Liver (tissue), 3 donors: ENCODE measurements at regions not wholly inside any gene's neighbourhood (a gene's known extent, or its start where the extent isn't known, plus 50 kb on each side); places are given as distances from the start of the nearest gene placed in this dataset.

Experiments
- ATF3 ChIP-seq: IDR thresholded peaks from 2 replicates; pipeline ENCODE4 v1.6.1; 2016; ENCODE audit warnings: antibody characterized with exemption
- FOXA1 ChIP-seq: IDR thresholded peaks from 2 replicates; pipeline ENCODE4 v1.6.1; 2016; ENCODE audit warnings: antibody characterized with exemption
- GABPA ChIP-seq, 2 donors: IDR thresholded peaks in 1 of 2; conservative IDR thresholded peaks in 1 of 2; 2 replicates each; pipeline ENCODE4 v1.6.1; 2016; ENCODE audit warnings: antibody characterized with exemption in 2 of 2, mild to moderate bottlenecking in 1 of 2, moderate library complexity in 1 of 2
- JUND ChIP-seq, 2 donors: IDR thresholded peaks; 2 replicates each; pipeline ENCODE4 v1.6.1; 2016; ENCODE audit warnings: antibody characterized with exemption in 2 of 2
- NR2F2 ChIP-seq: IDR thresholded peaks from 2 replicates; pipeline ENCODE4 v1.6.1; 2016; ENCODE audit warnings: antibody characterized with exemption
- SP1 ChIP-seq: IDR thresholded peaks from 2 replicates; pipeline ENCODE4 v1.6.1; 2018; ENCODE audit warnings: antibody characterized with exemption, mild to moderate bottlenecking
- YY1 ChIP-seq: IDR thresholded peaks from 2 replicates; pipeline ENCODE4 v1.6.1; 2016; ENCODE audit warnings: antibody characterized with exemption, mild to moderate bottlenecking
- TF ChIP-seq, protein P1 (sequence below): fragments of 150-350 bp; IDR thresholded peaks from 2 replicates; pipeline ENCODE4 v1.5.1; 2017; ENCODE audit warnings: improper control_type of control experiment, low read depth, low read length; ENCODE audit not compliant: missing input control
- TF ChIP-seq, protein P2 (sequence below): IDR thresholded peaks from 2 replicates; pipeline ENCODE4 v1.6.1; 2016; ENCODE audit warnings: antibody characterized with exemption, mild to moderate bottlenecking
- TF ChIP-seq, protein P3 (sequence below): IDR thresholded peaks from 2 replicates; pipeline ENCODE4 v1.6.1; 2016; ENCODE audit warnings: antibody characterized with exemption
- donor health status: healthy.
- donor health status: healthy.

DNA sequence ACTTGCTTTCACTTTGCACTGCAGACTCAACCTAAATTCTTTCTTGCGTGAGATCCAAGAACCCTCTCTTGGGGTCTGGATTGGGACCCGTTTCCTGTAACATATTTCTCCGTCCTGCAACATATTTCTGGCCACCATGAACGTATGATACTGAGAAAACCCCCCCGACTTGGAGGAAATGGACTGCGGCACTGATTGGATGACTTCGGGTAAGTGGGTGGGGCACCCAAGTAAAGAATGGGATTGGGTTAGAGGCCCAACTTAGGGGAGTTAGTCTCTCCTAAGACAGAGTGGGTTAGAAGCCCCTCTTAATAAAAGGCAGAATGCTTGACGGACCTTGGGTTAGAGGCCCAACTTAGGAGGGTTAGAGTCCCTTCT, 690.4 kb downstream of the UQCRFS1 start:
- TF ChIP-seq, protein P1, sequence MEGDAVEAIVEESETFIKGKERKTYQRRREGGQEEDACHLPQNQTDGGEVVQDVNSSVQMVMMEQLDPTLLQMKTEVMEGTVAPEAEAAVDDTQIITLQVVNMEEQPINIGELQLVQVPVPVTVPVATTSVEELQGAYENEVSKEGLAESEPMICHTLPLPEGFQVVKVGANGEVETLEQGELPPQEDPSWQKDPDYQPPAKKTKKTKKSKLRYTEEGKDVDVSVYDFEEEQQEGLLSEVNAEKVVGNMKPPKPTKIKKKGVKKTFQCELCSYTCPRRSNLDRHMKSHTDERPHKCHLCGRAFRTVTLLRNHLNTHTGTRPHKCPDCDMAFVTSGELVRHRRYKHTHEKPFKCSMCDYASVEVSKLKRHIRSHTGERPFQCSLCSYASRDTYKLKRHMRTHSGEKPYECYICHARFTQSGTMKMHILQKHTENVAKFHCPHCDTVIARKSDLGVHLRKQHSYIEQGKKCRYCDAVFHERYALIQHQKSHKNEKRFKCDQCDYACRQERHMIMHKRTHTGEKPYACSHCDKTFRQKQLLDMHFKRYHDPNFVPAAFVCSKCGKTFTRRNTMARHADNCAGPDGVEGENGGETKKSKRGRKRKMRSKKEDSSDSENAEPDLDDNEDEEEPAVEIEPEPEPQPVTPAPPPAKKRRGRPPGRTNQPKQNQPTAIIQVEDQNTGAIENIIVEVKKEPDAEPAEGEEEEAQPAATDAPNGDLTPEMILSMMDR = no peak
- no peak for TF ChIP-seq YY1
- TF ChIP-seq, protein P2, sequence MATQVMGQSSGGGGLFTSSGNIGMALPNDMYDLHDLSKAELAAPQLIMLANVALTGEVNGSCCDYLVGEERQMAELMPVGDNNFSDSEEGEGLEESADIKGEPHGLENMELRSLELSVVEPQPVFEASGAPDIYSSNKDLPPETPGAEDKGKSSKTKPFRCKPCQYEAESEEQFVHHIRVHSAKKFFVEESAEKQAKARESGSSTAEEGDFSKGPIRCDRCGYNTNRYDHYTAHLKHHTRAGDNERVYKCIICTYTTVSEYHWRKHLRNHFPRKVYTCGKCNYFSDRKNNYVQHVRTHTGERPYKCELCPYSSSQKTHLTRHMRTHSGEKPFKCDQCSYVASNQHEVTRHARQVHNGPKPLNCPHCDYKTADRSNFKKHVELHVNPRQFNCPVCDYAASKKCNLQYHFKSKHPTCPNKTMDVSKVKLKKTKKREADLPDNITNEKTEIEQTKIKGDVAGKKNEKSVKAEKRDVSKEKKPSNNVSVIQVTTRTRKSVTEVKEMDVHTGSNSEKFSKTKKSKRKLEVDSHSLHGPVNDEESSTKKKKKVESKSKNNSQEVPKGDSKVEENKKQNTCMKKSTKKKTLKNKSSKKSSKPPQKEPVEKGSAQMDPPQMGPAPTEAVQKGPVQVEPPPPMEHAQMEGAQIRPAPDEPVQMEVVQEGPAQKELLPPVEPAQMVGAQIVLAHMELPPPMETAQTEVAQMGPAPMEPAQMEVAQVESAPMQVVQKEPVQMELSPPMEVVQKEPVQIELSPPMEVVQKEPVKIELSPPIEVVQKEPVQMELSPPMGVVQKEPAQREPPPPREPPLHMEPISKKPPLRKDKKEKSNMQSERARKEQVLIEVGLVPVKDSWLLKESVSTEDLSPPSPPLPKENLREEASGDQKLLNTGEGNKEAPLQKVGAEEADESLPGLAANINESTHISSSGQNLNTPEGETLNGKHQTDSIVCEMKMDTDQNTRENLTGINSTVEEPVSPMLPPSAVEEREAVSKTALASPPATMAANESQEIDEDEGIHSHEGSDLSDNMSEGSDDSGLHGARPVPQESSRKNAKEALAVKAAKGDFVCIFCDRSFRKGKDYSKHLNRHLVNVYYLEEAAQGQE = no peak
- no peak for TF ChIP-seq NR2F2
- TF ChIP-seq FOXA1 = no peak
- no peak for TF ChIP-seq ATF3
- no peak for TF ChIP-seq JUND (IDR thresholded peaks at IDR 0.05)
- TF ChIP-seq, protein P3, sequence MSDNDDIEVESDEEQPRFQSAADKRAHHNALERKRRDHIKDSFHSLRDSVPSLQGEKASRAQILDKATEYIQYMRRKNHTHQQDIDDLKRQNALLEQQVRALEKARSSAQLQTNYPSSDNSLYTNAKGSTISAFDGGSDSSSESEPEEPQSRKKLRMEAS = no peak
- no peak for TF ChIP-seq GABPA (IDR thresholded peaks at IDR 0.05 in 1 of 2, conservative IDR thresholded peaks at IDR 0.05 in 1 of 2)
- no peak for TF ChIP-seq SP1
